ENCODE measurements at regions not wholly inside any gene's neighbourhood (a gene's known extent, or its start where the extent isn't known, plus 50 kb on each side); places are given as distances from the start of the nearest gene placed in this dataset.

DNA sequence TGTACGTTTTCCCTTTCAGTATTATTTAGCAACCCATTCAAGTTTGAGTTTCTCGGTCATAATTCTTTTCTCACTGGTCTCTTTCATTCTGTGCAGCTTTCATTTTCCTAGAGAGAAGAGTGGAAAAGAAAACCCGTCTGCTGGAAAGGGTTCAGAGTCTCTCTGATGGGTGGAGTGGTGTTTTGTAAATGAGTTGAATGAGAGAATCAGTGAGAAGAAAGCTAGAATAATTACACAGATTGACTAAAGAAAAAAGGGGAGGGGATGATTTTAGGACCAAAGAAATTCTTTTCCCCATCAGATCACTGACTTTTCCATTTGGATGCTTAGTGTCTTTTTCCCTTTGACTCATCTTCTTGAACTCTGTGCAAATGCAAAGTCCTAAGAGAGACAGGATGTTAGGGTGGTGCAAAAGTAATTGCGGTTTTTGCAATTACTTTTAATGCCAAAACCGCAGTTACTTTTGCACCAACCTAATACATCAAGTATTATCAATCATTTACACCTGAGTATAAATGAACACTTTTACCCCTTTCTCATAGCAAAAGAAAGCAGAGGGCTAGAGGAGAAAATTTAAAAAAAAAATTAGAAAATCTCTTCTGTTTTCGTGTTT lies 242.1 kb upstream of the SP4 start (continued):
- no peak for TF ChIP-seq SP1 (IDR thresholded peaks at IDR 0.05; ENCODE audit: low read depth, low read length)
- TF ChIP-seq, protein P1, sequence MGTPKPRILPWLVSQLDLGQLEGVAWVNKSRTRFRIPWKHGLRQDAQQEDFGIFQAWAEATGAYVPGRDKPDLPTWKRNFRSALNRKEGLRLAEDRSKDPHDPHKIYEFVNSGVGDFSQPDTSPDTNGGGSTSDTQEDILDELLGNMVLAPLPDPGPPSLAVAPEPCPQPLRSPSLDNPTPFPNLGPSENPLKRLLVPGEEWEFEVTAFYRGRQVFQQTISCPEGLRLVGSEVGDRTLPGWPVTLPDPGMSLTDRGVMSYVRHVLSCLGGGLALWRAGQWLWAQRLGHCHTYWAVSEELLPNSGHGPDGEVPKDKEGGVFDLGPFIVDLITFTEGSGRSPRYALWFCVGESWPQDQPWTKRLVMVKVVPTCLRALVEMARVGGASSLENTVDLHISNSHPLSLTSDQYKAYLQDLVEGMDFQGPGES (IDR thresholded peaks at IDR 0.05), result no peak
- TF ChIP-seq TCF12 (IDR thresholded peaks at IDR 0.05; ENCODE audit: low read depth, low read length), result no peak
- no peak for TF ChIP-seq STAT3 (IDR thresholded peaks at IDR 0.05; ENCODE audit: low read depth, low read length)
- TF ChIP-seq BHLHE40 (IDR thresholded peaks at IDR 0.05; ENCODE audit: borderline replicate concordance in 1 of 2, low read depth in 2 of 2, low read length in 1 of 2), result no peak
- TF ChIP-seq, protein P2, sequence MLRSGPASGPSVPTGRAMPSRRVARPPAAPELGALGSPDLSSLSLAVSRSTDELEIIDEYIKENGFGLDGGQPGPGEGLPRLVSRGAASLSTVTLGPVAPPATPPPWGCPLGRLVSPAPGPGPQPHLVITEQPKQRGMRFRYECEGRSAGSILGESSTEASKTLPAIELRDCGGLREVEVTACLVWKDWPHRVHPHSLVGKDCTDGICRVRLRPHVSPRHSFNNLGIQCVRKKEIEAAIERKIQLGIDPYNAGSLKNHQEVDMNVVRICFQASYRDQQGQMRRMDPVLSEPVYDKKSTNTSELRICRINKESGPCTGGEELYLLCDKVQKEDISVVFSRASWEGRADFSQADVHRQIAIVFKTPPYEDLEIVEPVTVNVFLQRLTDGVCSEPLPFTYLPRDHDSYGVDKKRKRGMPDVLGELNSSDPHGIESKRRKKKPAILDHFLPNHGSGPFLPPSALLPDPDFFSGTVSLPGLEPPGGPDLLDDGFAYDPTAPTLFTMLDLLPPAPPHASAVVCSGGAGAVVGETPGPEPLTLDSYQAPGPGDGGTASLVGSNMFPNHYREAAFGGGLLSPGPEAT (IDR thresholded peaks at IDR 0.05; ENCODE audit: low read depth), result no peak
- no peak for TF ChIP-seq IKZF1 (conservative IDR thresholded peaks at IDR 0.05)
- no peak for TF ChIP-seq EGR1 (IDR thresholded peaks at IDR 0.05; ENCODE audit: borderline replicate concordance in 1 of 2, low read depth in 2 of 2, low read length in 2 of 2)

DNA sequence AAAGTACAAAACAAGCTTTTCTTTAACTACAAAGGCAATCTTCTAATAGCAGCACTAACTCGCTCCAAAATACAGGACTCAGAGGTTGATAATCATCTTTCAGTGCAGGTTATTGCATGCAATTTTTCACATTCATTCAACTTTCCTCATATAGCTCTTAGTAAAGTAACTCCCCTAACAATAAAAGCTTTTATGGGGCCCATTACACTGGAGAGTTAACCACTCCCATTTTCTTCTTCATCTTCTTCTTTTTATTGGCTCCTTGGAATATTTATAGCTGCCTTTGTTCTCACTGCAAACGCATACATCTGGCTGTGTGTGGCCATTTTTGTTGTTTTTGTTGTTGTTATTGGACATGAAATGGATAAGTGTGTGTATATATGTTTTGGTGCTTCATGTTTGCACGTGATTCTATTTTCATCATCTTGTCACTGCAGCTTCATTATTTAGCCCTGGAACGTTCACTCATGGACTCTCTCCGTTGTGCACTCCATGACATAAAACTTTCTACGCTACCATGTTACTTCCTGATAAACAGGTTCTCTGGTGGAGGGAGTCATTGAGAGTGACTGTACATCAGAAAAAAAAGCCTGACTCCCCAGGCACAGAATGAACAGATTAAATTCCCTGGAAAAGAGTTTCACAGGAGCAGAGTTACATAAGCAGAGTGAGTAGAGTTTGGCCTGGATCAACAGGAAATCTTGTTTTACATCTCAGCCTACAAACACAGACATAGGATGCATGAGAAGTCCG lies 236.4 kb upstream of the SP4 start:
- FAIRE-seq (no peak), ATAC-seq (no peak), DNase-seq (ENCODE audit: low read depth, low spot score) (no peak)
- no peaks in the 10 kb centered on the region for H3K36me3 ChIP-seq (ENCODE audit: control insufficient read depth in 2 of 2, insufficient read depth in 2 of 2, low read length in 1 of 2)
- in situ Hi-C loops (cut with MboI), result no loop called here
- intact Hi-C loops (cut with micrococcal nuclease; ENCODE audit: unreplicated experiment), result no loop called here
- no peak overlapping the region for H3K27ac ChIP-seq (ENCODE audit: control insufficient read depth, insufficient read depth)
- WGBS (ENCODE audit: insufficient coverage, insufficient replicate concordance, low lambda C conversion rate, missing lambda C conversion rate), result 32% methylated on average over 7 of the region's 7 CpGs
- H3K9me3 ChIP-seq (replicated peaks; ENCODE audit: control insufficient read depth, insufficient read depth, low read length), result no peaks in the 10 kb centered on the region
- no peak overlapping the region for H3K9ac ChIP-seq (ENCODE audit: control insufficient read depth, insufficient read depth, low read length)
- RAD21 ChIA-PET (ENCODE audit: unreplicated experiment), result no interaction called here
- no peaks in the 10 kb centered on the region for H3K4me1 ChIP-seq (ENCODE audit: control insufficient read depth, insufficient read depth, low read length)
- no TSS peak for BruUV-seq (replicated peaks)
- no peaks in the 10 kb centered on the region for H3K79me2 ChIP-seq (ENCODE audit: control insufficient read depth, insufficient read depth, low read length)
- no peak overlapping the region for H2AFZ ChIP-seq (ENCODE audit: control insufficient read depth, low read depth, low read length)
- no peaks in the 10 kb centered on the region for H4K20me1 ChIP-seq (ENCODE audit: control insufficient read depth, insufficient read depth)
- no peak for TF ChIP-seq ZNF207 (IDR thresholded peaks at IDR 0.05; ENCODE audit: borderline replicate concordance)
- H3K27me3 ChIP-seq (replicated peaks in 1 of 2; ENCODE audit: control insufficient read depth in 2 of 2, insufficient read depth in 2 of 2, low read length in 1 of 2), result no peaks in the 10 kb centered on the region
- SMC1A ChIA-PET (ENCODE audit: uncharacterized antibody, unreplicated experiment), result no interaction called here
- no peak overlapping the region for H3K4me2 ChIP-seq (ENCODE audit: control insufficient read depth, insufficient read depth)
- CTCF ChIA-PET, result no interaction called here
- no peak overlapping the region for H3K4me3 ChIP-seq
- POLR2A ChIA-PET, result no interaction called here
